ENCODE measurements at regions not wholly inside any gene's neighbourhood (a gene's known extent, or its start where the extent isn't known, plus 50 kb on each side); places are given as distances from the start of the nearest gene placed in this dataset.

GRCh38 chr2:22897428-22897827 lies 487.6 kb upstream of the KLHL29 start:
- no peak for DNase-seq (ENCODE audit: low spot score)

- DNase-seq (ENCODE audit: low spot score) = no peak
Measured at GRCh38 chr2:22900674-22901073, 484.3 kb upstream of the KLHL29 start.

GRCh38 chr2:22901471-22902179 lies 483.4 kb upstream of the KLHL29 start:
- DNase-seq (ENCODE audit: low spot score) = no peak

- no peak for DNase-seq (ENCODE audit: low spot score)
Measured at GRCh38 chr2:22902180-22902550, 482.8 kb upstream of the KLHL29 start.

GRCh38 chr2:22902662-22903165 lies 482.3 kb upstream of the KLHL29 start:
- no peak for DNase-seq (ENCODE audit: low spot score)

- DNase-seq (ENCODE audit: low spot score) = no peak
Measured at GRCh38 chr2:22903616-22904015, 481.4 kb upstream of the KLHL29 start.

GRCh38 chr2:22904126-22904684 lies 480.8 kb upstream of the KLHL29 start:
- no peak for DNase-seq (ENCODE audit: low spot score)

- DNase-seq (ENCODE audit: low spot score) = no peak
Measured at GRCh38 chr2:22907330-22907729, 477.6 kb upstream of the KLHL29 start.

- no peak for DNase-seq (ENCODE audit: low spot score)
Measured at GRCh38 chr2:22912398-22912797, 472.6 kb upstream of the KLHL29 start.

- no peak for DNase-seq (ENCODE audit: low spot score)
Measured at GRCh38 chr2:22929998-22930397, 455.0 kb upstream of the KLHL29 start.

- no peak for DNase-seq (ENCODE audit: low spot score)
Measured at GRCh38 chr2:22930781-22931180, 454.2 kb upstream of the KLHL29 start.

GRCh38 chr2:22932288-22932687 lies 452.7 kb upstream of the KLHL29 start:
- no peak for DNase-seq (ENCODE audit: low spot score)

GRCh38 chr2:22934747-22935146 lies 450.2 kb upstream of the KLHL29 start:
- no peak for DNase-seq (ENCODE audit: low spot score)

- no peak for DNase-seq (ENCODE audit: low spot score)
Measured at GRCh38 chr2:22942441-22942840, 442.5 kb upstream of the KLHL29 start.

GRCh38 chr2:22944143-22944542 lies 440.8 kb upstream of the KLHL29 start:
- DNase-seq (ENCODE audit: low spot score) = no peak

GRCh38 chr2:22946553-22946952 lies 438.4 kb upstream of the KLHL29 start:
- DNase-seq (ENCODE audit: low spot score) = no peak

- no peak for DNase-seq (ENCODE audit: low spot score)
Measured at GRCh38 chr2:22947741-22948140, 437.2 kb upstream of the KLHL29 start.

GRCh38 chr2:22950431-22950830 lies 434.5 kb upstream of the KLHL29 start:
- no peak for DNase-seq (ENCODE audit: low spot score)

- no peak for DNase-seq (ENCODE audit: low spot score)
Measured at GRCh38 chr2:22952656-22953225, 432.2 kb upstream of the KLHL29 start.

GRCh38 chr2:22957446-22957845 lies 427.5 kb upstream of the KLHL29 start:
- DNase-seq (ENCODE audit: low spot score) = no peak

GRCh38 chr2:22958308-22958707 lies 426.7 kb upstream of the KLHL29 start:
- DNase-seq (ENCODE audit: low spot score) = no peak

- no peak for DNase-seq (ENCODE audit: low spot score)
Measured at GRCh38 chr2:22967756-22968155, 417.2 kb upstream of the KLHL29 start.

- DNase-seq (ENCODE audit: low spot score) = no peak
Measured at GRCh38 chr2:22970284-22970975, 414.5 kb upstream of the KLHL29 start.

Data from CD4-positive, alpha-beta T cell treated with Interleukin-6 at 100 ng/mL for 8 hours (primary cell).